H9 (cell line): ENCODE measurements at regions not wholly inside any gene's neighbourhood (a gene's known extent, or its start where the extent isn't known, plus 50 kb on each side); places are given as distances from the start of the nearest gene placed in this dataset.

Experiments used
- DNase-seq: peaks from one replicate; pipeline ENCODE4 v3.0.0-alpha.2; 2017
- H2AFZ ChIP-seq: one replicate; pipeline ENCODE4 v1.6.1; 2013; ENCODE audit warnings: mild to moderate bottlenecking, low read length, control low read depth, moderate library complexity
- H2AK5ac ChIP-seq: 2 replicates; pipeline ENCODE4 v1.6.1; 2013; ENCODE audit warnings: low read length, control low read depth, mixed read lengths; ENCODE audit not compliant: insufficient read length
- H2BK120ac ChIP-seq: one replicate; pipeline ENCODE4 v1.6.1; 2013; ENCODE audit warnings: low read depth, mild to moderate bottlenecking, low read length, control low read depth, inconsistent platforms; ENCODE audit not compliant: poor library complexity, severe bottlenecking
- H2BK12ac ChIP-seq: 2 replicates; pipeline ENCODE4 v1.6.1; 2013; ENCODE audit warnings: low read length, control low read depth, mixed read lengths, low read depth; ENCODE audit not compliant: insufficient read length
- H2BK15ac ChIP-seq: 2 replicates; pipeline ENCODE4 v1.6.1; 2013; ENCODE audit warnings: low read depth, low read length, control low read depth
- H2BK20ac ChIP-seq: one replicate; pipeline ENCODE4 v1.6.1; 2013; ENCODE audit warnings: low read depth, mild to moderate bottlenecking, low read length, control low read depth, inconsistent platforms; ENCODE audit not compliant: poor library complexity, severe bottlenecking
- H2BK5ac ChIP-seq: 2 replicates; pipeline ENCODE4 v1.6.1; 2013; ENCODE audit warnings: low read length, control low read depth, mixed read lengths; ENCODE audit not compliant: insufficient read length
- H3K14ac ChIP-seq: 2 replicates; pipeline ENCODE4 v1.6.1; 2013; ENCODE audit warnings: low read length, control low read depth; ENCODE audit not compliant: insufficient read depth
- H3K18ac ChIP-seq: 2 replicates; pipeline ENCODE4 v1.6.1; 2013; ENCODE audit warnings: low read depth, mild to moderate bottlenecking, mixed read lengths, low read length, control low read depth; ENCODE audit not compliant: insufficient read length
- H3K23ac ChIP-seq: 2 replicates; pipeline ENCODE4 v1.6.1; 2013; ENCODE audit warnings: low read length, control low read depth, mixed read lengths, low read depth; ENCODE audit not compliant: insufficient read length
- H3K23me2 ChIP-seq: 2 replicates; pipeline ENCODE4 v1.6.1; 2013; ENCODE audit warnings: low read depth, mild to moderate bottlenecking, mixed read lengths, low read length, control low read depth; ENCODE audit not compliant: insufficient read length, poor library complexity, severe bottlenecking
- H3K27ac ChIP-seq: 2 replicates; pipeline ENCODE4 v1.5.1; 2013; ENCODE audit warnings: low read length, control low read depth, mixed read lengths, low read depth; ENCODE audit not compliant: insufficient read length
- H3K27me3 ChIP-seq: 2 replicates; pipeline ENCODE4 v1.6.1; 2013; ENCODE audit warnings: low read length, control low read depth, inconsistent platforms; ENCODE audit not compliant: insufficient read depth
- H3K4ac ChIP-seq: 2 replicates; pipeline ENCODE4 v1.6.1; 2013; ENCODE audit warnings: low read depth, mild to moderate bottlenecking, control low read depth, inconsistent platforms, low read length, moderate library complexity
- H3K4me1 ChIP-seq: 2 replicates; pipeline ENCODE4 v1.6.1; 2013; ENCODE audit warnings: low read length, control low read depth, inconsistent platforms; ENCODE audit not compliant: insufficient read depth
- H3K4me2 ChIP-seq: 2 replicates; pipeline ENCODE4 v1.6.1; 2013; ENCODE audit warnings: low read length, control low read depth, mixed read lengths; ENCODE audit not compliant: insufficient read length, insufficient read depth
- H3K56ac ChIP-seq: 2 replicates; pipeline ENCODE4 v1.6.1; 2013; ENCODE audit warnings: low read depth, mild to moderate bottlenecking, mixed read lengths, low read length, control low read depth; ENCODE audit not compliant: insufficient read length
- H3K79me1 ChIP-seq: 2 replicates; pipeline ENCODE4 v1.6.1; 2013; ENCODE audit warnings: low read depth, mild to moderate bottlenecking, moderate library complexity, low read length, control low read depth, inconsistent platforms; ENCODE audit not compliant: insufficient read depth, poor library complexity, severe bottlenecking
- H3K79me2 ChIP-seq: 2 replicates; pipeline ENCODE4 v1.6.1; 2013; ENCODE audit warnings: low read length, control low read depth, inconsistent platforms; ENCODE audit not compliant: insufficient read depth
- H3K9ac ChIP-seq: 2 replicates; pipeline ENCODE4 v1.6.1; 2013; ENCODE audit warnings: low read length, control low read depth, mixed read lengths; ENCODE audit not compliant: insufficient read length; ENCODE audit errors: extremely low read depth
- H3K9me3 ChIP-seq: one replicate; pipeline ENCODE4 v1.6.1; 2013; ENCODE audit warnings: low read depth, low read length, inconsistent platforms; ENCODE audit not compliant: control insufficient read depth
- H3T11ph ChIP-seq: one replicate; pipeline ENCODE4 v1.6.1; 2013; ENCODE audit warnings: mild to moderate bottlenecking, low read length, control low read depth, inconsistent platforms
- H4K20me1 ChIP-seq: one replicate; pipeline ENCODE4 v1.6.1; 2013; ENCODE audit not compliant: control insufficient read depth, insufficient read length, insufficient read depth
- H4K5ac ChIP-seq: 2 replicates; pipeline ENCODE4 v1.6.1; 2013; ENCODE audit warnings: low read depth, mild to moderate bottlenecking, mixed read lengths, low read length, control low read depth; ENCODE audit not compliant: insufficient read length
- H4K8ac ChIP-seq: replicated peaks from 2 replicates; pipeline ENCODE4 v1.6.1; 2013; ENCODE audit warnings: low read length, control low read depth, mixed read lengths, low read depth; ENCODE audit not compliant: insufficient read length
- H4K91ac ChIP-seq: 2 replicates; pipeline ENCODE4 v1.6.1; 2013; ENCODE audit warnings: low read depth, mild to moderate bottlenecking, moderate library complexity, mixed read lengths, low read length, control low read depth; ENCODE audit not compliant: insufficient read length
- H3K27ac Mint-ChIP-seq, 3 experiments: 2 replicates in 2 of 3; 3 replicates in 1 of 3; pipeline ENCODE4 v1.8.0; 2020 to 2021; ENCODE audit warnings: mixed read lengths in 3 of 3, mild to moderate bottlenecking in 1 of 3, moderate library complexity in 1 of 3
- H3K27me3 Mint-ChIP-seq: 2 replicates; pipeline ENCODE4 v1.8.0; 2021; ENCODE audit warnings: low read depth, mild to moderate bottlenecking, moderate library complexity, mixed read lengths
- H3K36me3 Mint-ChIP-seq, 3 experiments: 2 replicates in 2 of 3; 3 replicates in 1 of 3; pipeline ENCODE4 v1.8.0; 2020 to 2021; ENCODE audit warnings: low read depth in 3 of 3, mixed read lengths in 3 of 3; ENCODE audit not compliant: insufficient read depth in 1 of 3
- H3K4me1 Mint-ChIP-seq, 2 experiments: 2 replicates each; pipeline ENCODE4 v1.8.0; 2020; ENCODE audit warnings: mixed read lengths in 2 of 2
- H3K4me3 Mint-ChIP-seq, 2 experiments: 2 replicates in 1 of 2; 3 replicates in 1 of 2; pipeline ENCODE4 v1.8.0; 2020 to 2021; ENCODE audit warnings: mild to moderate bottlenecking in 2 of 2, mixed read lengths in 2 of 2, moderate library complexity in 1 of 2
- H3K9me3 Mint-ChIP-seq, 2 experiments: 2 replicates in 1 of 2; 3 replicates in 1 of 2; pipeline ENCODE4 v1.8.0; 2020; ENCODE audit warnings: mild to moderate bottlenecking in 2 of 2, mixed read lengths in 2 of 2, moderate library complexity in 1 of 2
- CTCF ChIP-seq: fragments of 200-600 bp; sonication (generic); conservative IDR thresholded peaks from 3 replicates; pipeline ENCODE4 v1.8.0; 2021; ENCODE audit warnings: antibody characterized with exemption, mild to moderate bottlenecking
- WGBS: extraction: QIAGEN DNeasy Blood & Tissue Kit; methylation state at CpG from one replicate; pipeline ENCODE4 v1.1.7; 2013; ENCODE audit warnings: missing lambda C conversion rate, low lambda C conversion rate, mixed read lengths; ENCODE audit not compliant: insufficient read length; ENCODE audit errors: extremely low coverage; 5-methylcytosine and 5-hydroxymethylcytosine counted together

GRCh38 chr7:25280181-25280580 lies 51.9 kb upstream of the NPVF start:
- WGBS: no CpG with 5 or more reads among the region's 3 CpGs

More at GRCh38 chr7:25280181-25280580, 51.9 kb upstream of the NPVF start:
- Histone ChIP-seq H2AK5ac (no peak overlapping the region), H4K91ac (no peak overlapping the region), H3K9me3 (no peaks in the 10 kb centered on the region), H2BK20ac (no peak overlapping the region), H3K4me1 (no peaks in the 10 kb centered on the region), H3K14ac (no peak overlapping the region), H3K18ac (no peak overlapping the region), H2BK120ac (no peak overlapping the region), H3K4ac (no peak overlapping the region), H3K79me2 (no peaks in the 10 kb centered on the region), H4K5ac (no peak overlapping the region), H3K9ac (no peak overlapping the region), H3K27ac (no peak overlapping the region), H4K20me1 (no peaks in the 10 kb centered on the region), H2AFZ (no peak overlapping the region), H3K23me2 (no peaks in the 10 kb centered on the region), H2BK12ac (no peak overlapping the region), H3T11ph (no peak overlapping the region), H3K56ac (no peak overlapping the region), H3K27me3 (no peaks in the 10 kb centered on the region), H3K4me2 (no peak overlapping the region), H2BK15ac (no peak overlapping the region), H4K8ac (no peak overlapping the region), H2BK5ac (no peak overlapping the region), H3K79me1 (no peaks in the 10 kb centered on the region), H3K23ac (no peak overlapping the region)
- Mint-ChIP-seq H3K36me3 (no peaks in the 10 kb centered on the region), H3K27me3 (no peaks in the 10 kb centered on the region; the same call in 1 of the 2 replicates), H3K4me1 (no peaks in the 10 kb centered on the region), H3K4me3 (no peak overlapping the region), H3K27ac (no peak overlapping the region), H3K9me3 (no peaks in the 10 kb centered on the region)
- DNase-seq: no peak
- TF ChIP-seq CTCF: no peak
